Neural progenitor cell (in vitro differentiated cells): ENCODE measurements at regions not wholly inside any gene's neighbourhood (a gene's known extent, or its start where the extent isn't known, plus 50 kb on each side); places are given as distances from the start of the nearest gene placed in this dataset.

Experiments
- EZH2 ChIP-seq: fragments of 200-600 bp; sonication (generic); IDR thresholded peaks from 2 replicates; pipeline ENCODE4 v1.6.1; 2017; ENCODE audit warnings: antibody characterized with exemption, mild to moderate bottlenecking, moderate library complexity
- EZH2phosphoT487 ChIP-seq: fragments of 200-600 bp; sonication (generic); IDR thresholded peaks from 2 replicates; pipeline ENCODE4 v1.6.1; 2017; ENCODE audit warnings: antibody characterized with exemption
- TF ChIP-seq, protein P1 (sequence below): fragments of 200-600 bp; sonication (generic); IDR thresholded peaks from 2 replicates; pipeline ENCODE4 v1.5.1; 2017; ENCODE audit warnings: antibody characterized with exemption, mild to moderate bottlenecking

DNA sequence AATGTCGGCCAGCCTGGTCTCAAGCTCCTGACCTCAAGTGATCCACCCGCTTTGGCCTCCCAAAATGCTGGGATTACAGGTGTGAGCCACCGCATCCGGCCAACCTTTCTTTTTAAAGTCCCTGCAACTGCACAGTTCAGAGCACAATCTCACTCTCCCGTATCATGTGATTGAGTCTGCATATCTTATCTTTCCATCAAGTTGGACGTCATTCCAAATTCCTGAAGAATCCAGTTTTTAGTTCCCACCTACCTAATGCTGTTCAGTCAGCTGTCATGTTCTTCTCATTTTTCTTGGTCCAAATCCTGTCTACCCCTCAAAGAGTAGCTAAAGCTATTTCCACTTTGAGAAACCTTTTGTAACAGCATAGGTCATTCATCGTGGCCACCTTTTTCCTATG is 110.8 kb upstream of the FBXO11 start:
- TF ChIP-seq, protein P1, sequence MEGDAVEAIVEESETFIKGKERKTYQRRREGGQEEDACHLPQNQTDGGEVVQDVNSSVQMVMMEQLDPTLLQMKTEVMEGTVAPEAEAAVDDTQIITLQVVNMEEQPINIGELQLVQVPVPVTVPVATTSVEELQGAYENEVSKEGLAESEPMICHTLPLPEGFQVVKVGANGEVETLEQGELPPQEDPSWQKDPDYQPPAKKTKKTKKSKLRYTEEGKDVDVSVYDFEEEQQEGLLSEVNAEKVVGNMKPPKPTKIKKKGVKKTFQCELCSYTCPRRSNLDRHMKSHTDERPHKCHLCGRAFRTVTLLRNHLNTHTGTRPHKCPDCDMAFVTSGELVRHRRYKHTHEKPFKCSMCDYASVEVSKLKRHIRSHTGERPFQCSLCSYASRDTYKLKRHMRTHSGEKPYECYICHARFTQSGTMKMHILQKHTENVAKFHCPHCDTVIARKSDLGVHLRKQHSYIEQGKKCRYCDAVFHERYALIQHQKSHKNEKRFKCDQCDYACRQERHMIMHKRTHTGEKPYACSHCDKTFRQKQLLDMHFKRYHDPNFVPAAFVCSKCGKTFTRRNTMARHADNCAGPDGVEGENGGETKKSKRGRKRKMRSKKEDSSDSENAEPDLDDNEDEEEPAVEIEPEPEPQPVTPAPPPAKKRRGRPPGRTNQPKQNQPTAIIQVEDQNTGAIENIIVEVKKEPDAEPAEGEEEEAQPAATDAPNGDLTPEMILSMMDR, result no peak
- TF ChIP-seq EZH2 (no peak), EZH2phosphoT487 (no peak)
